CD14-positive monocyte (primary cell): ENCODE measurements at regions not wholly inside any gene's neighbourhood (a gene's known extent, or its start where the extent isn't known, plus 50 kb on each side); places are given as distances from the start of the nearest gene placed in this dataset.
A peak's percentile ranks its signal among the peaks of the same experiment; 100 is the strongest.
"Not testable (repeated sequence)": the region's sequence is repeated elsewhere in the genome, so short reads cannot be mapped to it uniquely, and the experiment has no call there.

ENCODE experiments used
- DNase-seq, 3 donors: peaks; one replicate each; pipeline ENCODE4 v3.0.0-alpha.2; 2011 to 2022
- H2AFZ ChIP-seq: 2 replicates; pipeline ENCODE4 v1.6.0; 2012; ENCODE audit warnings: mild to moderate bottlenecking, low read depth, low read length, inconsistent platforms; ENCODE audit not compliant: insufficient read depth, poor library complexity, severe bottlenecking
- H3K27ac ChIP-seq, 2 donors: 1 replicate in 1 of 2; 2 replicates in 1 of 2; pipeline ENCODE4 v1.5.1; 2012 to 2013; ENCODE audit warnings: low read length in 2 of 2, control low read depth in 1 of 2, inconsistent platforms in 1 of 2, low read depth in 1 of 2, mild to moderate bottlenecking in 1 of 2
- H3K27me3 ChIP-seq, 2 donors: one replicate each; pipeline versions ENCODE4 v1.6.0 to v1.6.1; 2011 to 2013; ENCODE audit warnings: low read length in 2 of 2; ENCODE audit not compliant: control insufficient read depth in 2 of 2, insufficient read depth in 2 of 2
- H3K36me3 ChIP-seq, 2 donors: replicated peaks in 1 of 2; 1 replicate in 1 of 2; 2 replicates in 1 of 2; pipeline versions ENCODE4 v1.5.1 to v1.6.1; 2012 to 2013; ENCODE audit warnings: low read length in 2 of 2, control low read depth in 1 of 2, inconsistent platforms in 1 of 2, mild to moderate bottlenecking in 1 of 2; ENCODE audit not compliant: insufficient read depth in 2 of 2, control insufficient read depth in 1 of 2
- H3K4me1 ChIP-seq, 2 donors: 1 replicate in 1 of 2; 2 replicates in 1 of 2; pipeline versions ENCODE4 v1.5.1 to v1.6.1; 2012 to 2013; ENCODE audit warnings: low read length in 2 of 2, control low read depth in 1 of 2, inconsistent platforms in 1 of 2, mild to moderate bottlenecking in 1 of 2, moderate library complexity in 1 of 2; ENCODE audit not compliant: insufficient read depth in 2 of 2, control insufficient read depth in 1 of 2
- H3K4me2 ChIP-seq: replicated peaks from 2 replicates; pipeline ENCODE3; 2012; ENCODE audit warnings: low read length, moderate library complexity, mild to moderate bottlenecking; ENCODE audit not compliant: poor library complexity, severe bottlenecking; ENCODE audit errors: extremely low read depth
- H3K4me3 ChIP-seq, 3 experiments: fragments of 200-600 bp in 1 of 3; sonication (generic) in 1 of 3; replicated peaks in 1 of 3; 1 replicate in 2 of 3; 2 replicates in 1 of 3; pipeline ENCODE4 v1.5.1; 2011 to 2013; ENCODE audit warnings: low read length in 3 of 3, mild to moderate bottlenecking in 3 of 3, control low read depth in 2 of 3, low read depth in 2 of 3, inconsistent platforms in 1 of 3, moderate library complexity in 1 of 3
- H3K79me2 ChIP-seq: 2 replicates; pipeline ENCODE4 v1.6.0; 2012; ENCODE audit warnings: mild to moderate bottlenecking, control low read depth, inconsistent platforms, low read length, moderate library complexity; ENCODE audit not compliant: insufficient read depth
- H3K9ac ChIP-seq: 2 replicates; pipeline ENCODE4 v1.6.0; 2017; ENCODE audit warnings: low read length, mild to moderate bottlenecking; ENCODE audit not compliant: insufficient read depth, poor library complexity, severe bottlenecking
- H3K9me3 ChIP-seq, 2 donors: replicated peaks in 1 of 2; 1 replicate in 1 of 2; 2 replicates in 1 of 2; pipeline versions ENCODE4 v1.5.1 to v1.6.1; 2012 to 2013; ENCODE audit warnings: low read length in 2 of 2, control low read depth in 1 of 2; ENCODE audit not compliant: control insufficient read depth in 1 of 2, insufficient read depth in 1 of 2
- H4K20me1 ChIP-seq: 2 replicates; pipeline ENCODE4 v1.6.0; 2012; ENCODE audit warnings: mild to moderate bottlenecking, low read length, control low read depth, moderate library complexity; ENCODE audit not compliant: insufficient read depth
- H3K27ac Mint-ChIP-seq, 7 donors: one replicate each; pipeline ENCODE4 v1.8.0; 2020; ENCODE audit warnings: mild to moderate bottlenecking in 7 of 7, mixed read lengths in 7 of 7, moderate library complexity in 6 of 7, inconsistent platforms in 2 of 7
- H3K27me3 Mint-ChIP-seq, 3 donors: one replicate each; pipeline ENCODE4 v1.8.0; 2021 to 2022; ENCODE audit warnings: low read depth in 3 of 3, mild to moderate bottlenecking in 3 of 3, mixed read lengths in 3 of 3, moderate library complexity in 3 of 3, inconsistent platforms in 1 of 3
- H3K36me3 Mint-ChIP-seq, 2 donors: one replicate each; pipeline ENCODE4 v1.8.0; 2020; ENCODE audit warnings: mixed read lengths in 2 of 2, inconsistent platforms in 1 of 2, mild to moderate bottlenecking in 1 of 2
- H3K4me1 Mint-ChIP-seq: one replicate; pipeline ENCODE4 v1.8.0; 2020; ENCODE audit warnings: mild to moderate bottlenecking, mixed read lengths
- H3K4me3 Mint-ChIP-seq, 2 donors: one replicate each; pipeline ENCODE4 v1.8.0; 2020; ENCODE audit warnings: mild to moderate bottlenecking in 2 of 2, mixed read lengths in 2 of 2, moderate library complexity in 1 of 2
- H3K9me3 Mint-ChIP-seq, 7 donors: one replicate each; pipeline ENCODE4 v1.8.0; 2020 to 2022; ENCODE audit warnings: mixed read lengths in 7 of 7, mild to moderate bottlenecking in 6 of 7, moderate library complexity in 6 of 7, inconsistent platforms in 2 of 7
- WGBS: methylation state at CpG from one replicate; pipeline ENCODE4 v1.1.5; 2013; ENCODE audit warnings: missing lambda C conversion rate; ENCODE audit not compliant: insufficient coverage; 5-methylcytosine and 5-hydroxymethylcytosine counted together
- intact Hi-C, 2 donors: fragments of 100-400 bp; cut with micrococcal nuclease; formaldehyde crosslinking; loops; one replicate each; pipeline versions ENCODE4 v1.15.0 to v1.15.1; 2023

DNA sequence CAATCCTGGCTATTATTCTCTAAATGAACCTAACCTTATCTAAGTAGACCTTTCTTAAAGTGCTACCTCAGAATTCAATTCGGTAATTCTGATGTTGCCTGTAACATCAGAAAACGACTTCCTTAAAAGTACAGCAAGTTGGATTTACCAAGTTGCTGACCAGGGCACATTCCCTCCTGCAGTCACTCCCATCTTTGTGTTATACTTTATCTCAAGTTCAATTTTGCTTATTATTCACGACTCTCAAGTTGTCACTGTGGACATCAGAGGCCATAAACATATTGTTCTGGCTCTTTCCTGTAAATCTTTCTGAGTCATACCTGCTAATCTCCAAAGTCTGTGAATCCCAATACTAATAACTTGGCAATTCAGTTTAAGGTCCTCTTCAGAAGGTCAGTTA, 64.6 kb upstream of the ZSCAN2 start:
- H3K79me2 ChIP-seq, H4K20me1 ChIP-seq, H3K4me3 ChIP-seq, H3K4me1 Mint-ChIP-seq, H3K4me1 ChIP-seq, H3K27ac ChIP-seq, H3K4me3 Mint-ChIP-seq, H3K9me3 Mint-ChIP-seq, H2AFZ ChIP-seq, H3K9me3 ChIP-seq, H3K27me3 ChIP-seq, H3K36me3 ChIP-seq, DNase-seq, intact Hi-C loops, H3K36me3 Mint-ChIP-seq, H3K27me3 Mint-ChIP-seq, H3K9ac ChIP-seq, H3K4me2 ChIP-seq: not testable (repeated sequence)
- H3K27ac Mint-ChIP-seq = peak overlapping the region in 1 of 7 donors; percentile 10
- 100% methylated on average over 2 of the region's 3 CpGs for WGBS

DNA sequence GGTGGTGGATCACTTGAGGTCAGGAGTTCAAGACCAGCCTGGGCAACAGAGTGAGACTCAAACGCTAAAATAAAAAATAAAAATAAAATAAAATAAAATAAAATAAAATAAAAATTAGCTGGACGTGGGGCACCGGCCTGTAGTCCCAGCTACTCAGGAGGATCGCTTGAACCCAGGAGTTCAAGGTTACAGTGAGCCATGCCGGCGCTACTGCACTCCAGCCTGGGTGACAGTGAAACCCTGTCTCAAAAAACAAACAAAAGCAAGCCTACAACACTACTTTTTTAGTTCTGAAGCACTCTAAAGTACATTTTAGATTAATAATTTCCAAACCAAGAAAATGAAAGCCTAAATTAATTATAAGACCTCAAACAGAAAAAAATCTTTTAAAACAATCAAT, 56.2 kb upstream of the ZSCAN2 start:
- no CpG with 5 or more reads among the region's 6 CpGs for WGBS
- H3K9me3 ChIP-seq, H3K36me3 Mint-ChIP-seq, H3K4me1 Mint-ChIP-seq, H3K4me1 ChIP-seq, H3K27me3 Mint-ChIP-seq, H3K36me3 ChIP-seq, H3K27ac Mint-ChIP-seq, intact Hi-C loops, H4K20me1 ChIP-seq, H3K9ac ChIP-seq, H3K27ac ChIP-seq, DNase-seq, H3K4me2 ChIP-seq, H3K79me2 ChIP-seq, H3K9me3 Mint-ChIP-seq, H3K27me3 ChIP-seq, H2AFZ ChIP-seq, H3K4me3 Mint-ChIP-seq, H3K4me3 ChIP-seq: not testable (repeated sequence)

GRCh38 chr15:84547150-84547549, 53.7 kb upstream of the ZSCAN2 start:
- H3K4me1 Mint-ChIP-seq, H3K36me3 Mint-ChIP-seq, H3K27ac ChIP-seq, H3K9me3 ChIP-seq, H3K79me2 ChIP-seq, H3K27me3 Mint-ChIP-seq, H3K27ac Mint-ChIP-seq, H3K27me3 ChIP-seq, H3K4me3 ChIP-seq, H3K9me3 Mint-ChIP-seq, H3K9ac ChIP-seq, H3K4me2 ChIP-seq, H3K36me3 ChIP-seq, H4K20me1 ChIP-seq, H3K4me1 ChIP-seq, DNase-seq, intact Hi-C loops, H3K4me3 Mint-ChIP-seq, H2AFZ ChIP-seq: not testable (repeated sequence)
- WGBS = no CpG with 5 or more reads among the region's 2 CpGs

DNA sequence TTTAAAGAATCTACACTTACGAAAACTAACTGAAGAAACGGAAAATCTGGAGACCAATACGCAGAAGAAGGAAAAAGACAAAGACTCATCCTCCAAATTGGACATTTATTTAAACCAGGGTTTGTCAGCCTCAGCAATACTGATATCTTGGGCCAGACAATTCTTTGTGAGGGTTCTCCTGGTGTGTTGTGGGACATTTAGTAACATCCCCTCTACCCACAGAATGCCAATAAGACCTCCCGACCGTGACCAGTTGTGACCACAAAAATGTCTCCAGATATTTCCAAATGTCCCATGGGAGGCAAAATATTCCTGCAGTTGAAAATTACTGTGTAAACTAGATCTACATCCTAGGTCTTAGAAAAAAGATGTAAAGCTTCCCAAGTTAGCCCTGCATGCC, 50.3 kb upstream of the ZSCAN2 start:
- no CpG with 5 or more reads among the region's 5 CpGs for WGBS

More for the DNA sequence above, 50.3 kb upstream of the ZSCAN2 start:
- H3K4me2 ChIP-seq, DNase-seq, H2AFZ ChIP-seq, H3K36me3 ChIP-seq, H3K4me3 ChIP-seq, H3K4me1 ChIP-seq, H3K79me2 ChIP-seq, H4K20me1 ChIP-seq, H3K4me3 Mint-ChIP-seq, H3K27me3 Mint-ChIP-seq, H3K27ac Mint-ChIP-seq, H3K9me3 ChIP-seq, H3K9ac ChIP-seq, intact Hi-C loops, H3K4me1 Mint-ChIP-seq, H3K27ac ChIP-seq, H3K36me3 Mint-ChIP-seq, H3K27me3 ChIP-seq, H3K9me3 Mint-ChIP-seq: not testable (repeated sequence)
